Neural cell (in vitro differentiated cells): ENCODE measurements at regions not wholly inside any gene's neighbourhood (a gene's known extent, or its start where the extent isn't known, plus 50 kb on each side); places are given as distances from the start of the nearest gene placed in this dataset.

Experiments used
- H2AFZ ChIP-seq: fragments of 200-600, 300-800 bp; sonication (generic), shearing (Covaris generic); 2 replicates; pipeline ENCODE4 v1.6.0; 2014; ENCODE audit warnings: low read depth, mild to moderate bottlenecking, antibody characterized with exemption, low read length, moderate library complexity
- H3F3A ChIP-seq: fragments of 200-600 bp; shearing (Covaris generic); 2 replicates; pipeline ENCODE4 v1.6.1; 2016; ENCODE audit warnings: mild to moderate bottlenecking, moderate library complexity, mixed read lengths, antibody characterized with exemption, low read length; ENCODE audit not compliant: insufficient read depth, poor library complexity, severe bottlenecking
- H3K27ac ChIP-seq: fragments of 200-600, 300-800 bp; sonication (generic), shearing (Covaris generic); 2 replicates; pipeline ENCODE4 v1.5.1; 2014; ENCODE audit warnings: mild to moderate bottlenecking, low read length, moderate library complexity
- H3K27me3 ChIP-seq: fragments of 300-800, 200-600 bp; sonication (generic), shearing (Covaris generic); 2 replicates; pipeline ENCODE4 v1.6.0; 2014; ENCODE audit warnings: mild to moderate bottlenecking, low read depth, low read length, moderate library complexity; ENCODE audit not compliant: insufficient read depth
- H3K36me3 ChIP-seq: fragments of 300-800, 200-600 bp; sonication (generic), shearing (Covaris generic); 2 replicates; pipeline ENCODE4 v1.5.1; 2014; ENCODE audit warnings: mild to moderate bottlenecking, antibody characterized with exemption, low read length, moderate library complexity; ENCODE audit not compliant: insufficient read depth
- H3K4me2 ChIP-seq: fragments of 300-800, 200-600 bp; sonication (generic), shearing (Covaris generic); 2 replicates; pipeline ENCODE4 v1.6.0; 2014; ENCODE audit warnings: mild to moderate bottlenecking, low read length
- H3K4me3 ChIP-seq: fragments of 300-800, 200-600 bp; sonication (generic), shearing (Covaris generic); 2 replicates; pipeline ENCODE4 v1.5.1; 2014; ENCODE audit warnings: mild to moderate bottlenecking, low read length, moderate library complexity
- H3K79me2 ChIP-seq: fragments of 200-600 bp; shearing (Covaris generic); replicated peaks from 2 replicates; pipeline ENCODE4 v1.6.0; 2014; ENCODE audit warnings: mild to moderate bottlenecking, low read length, moderate library complexity; ENCODE audit not compliant: insufficient read depth
- H3K9ac ChIP-seq: fragments of 300-800, 200-600 bp; sonication (generic), shearing (Covaris generic); 2 replicates; pipeline ENCODE4 v1.6.1; 2016; ENCODE audit warnings: mild to moderate bottlenecking, low read length, mixed read lengths
- H3K9me2 ChIP-seq: fragments of 200-600 bp; shearing (Covaris generic); 2 replicates; pipeline ENCODE4 v1.6.1; 2016; ENCODE audit warnings: mild to moderate bottlenecking, low read length, mixed read lengths; ENCODE audit not compliant: insufficient read depth
- H3K9me3 ChIP-seq: fragments of 200-600, 300-800 bp; sonication (generic), shearing (Covaris generic); 2 replicates; pipeline ENCODE4 v1.6.1; 2016; ENCODE audit warnings: mild to moderate bottlenecking, mixed run types, low read length, moderate library complexity, mixed read lengths
- H4K20me1 ChIP-seq: fragments of 200-600 bp; shearing (Covaris generic); 2 replicates; pipeline ENCODE4 v1.6.1; 2016; ENCODE audit warnings: mild to moderate bottlenecking, mixed run types; ENCODE audit not compliant: insufficient read depth
- CTCF ChIP-seq: fragments of 450-650 bp; IDR thresholded peaks from 2 replicates; pipeline ENCODE4 v1.5.1; 2014; ENCODE audit warnings: antibody characterized with exemption, mild to moderate bottlenecking, moderate library complexity; ENCODE audit not compliant: poor library complexity, severe bottlenecking
- EP300 ChIP-seq: fragments of 450-650 bp; conservative IDR thresholded peaks from 2 replicates; pipeline ENCODE4 v1.6.1; 2014; ENCODE audit warnings: antibody characterized with exemption, mild to moderate bottlenecking, moderate library complexity; ENCODE audit not compliant: poor library complexity, severe bottlenecking
- EZH2 ChIP-seq: fragments of 200-600, 300-800 bp; shearing (Covaris generic), sonication (generic); IDR thresholded peaks from 2 replicates; pipeline ENCODE4 v1.6.1; 2014; ENCODE audit warnings: antibody characterized with exemption, low read length, borderline replicate concordance, mild to moderate bottlenecking; ENCODE audit not compliant: insufficient read depth, poor library complexity, severe bottlenecking
- MXI1 ChIP-seq: fragments of 450-650 bp; conservative IDR thresholded peaks from 2 replicates; pipeline ENCODE4 v1.6.1; 2014; ENCODE audit warnings: antibody characterized with exemption, mild to moderate bottlenecking; ENCODE audit not compliant: poor library complexity, severe bottlenecking
- POLR2AphosphoS5 ChIP-seq: IDR thresholded peaks from 2 replicates; pipeline ENCODE4 v1.6.1; 2012
- RAD21 ChIP-seq: fragments of 450-650 bp; conservative IDR thresholded peaks from 2 replicates; pipeline ENCODE4 v1.6.1; 2014; ENCODE audit warnings: antibody characterized with exemption, mild to moderate bottlenecking, moderate library complexity
- SMC3 ChIP-seq: fragments of 450-650 bp; conservative IDR thresholded peaks from 2 replicates; pipeline ENCODE4 v1.6.1; 2014; ENCODE audit warnings: antibody characterized with exemption, mild to moderate bottlenecking, moderate library complexity; ENCODE audit not compliant: poor library complexity
- TAF1 ChIP-seq: IDR thresholded peaks from 2 replicates; pipeline ENCODE4 v1.6.1; 2012; ENCODE audit warnings: low read depth
- TF ChIP-seq, protein P1 (sequence below): IDR thresholded peaks from 2 replicates; pipeline ENCODE4 v1.6.1; 2012; ENCODE audit warnings: borderline replicate concordance

GRCh38 chr2:48221846-48222516 lies 92.5 kb upstream of the FOXN2 start:
- H4K20me1 ChIP-seq = no peaks in the 10 kb centered on the region
- H3K9me3 ChIP-seq = no peaks in the 10 kb centered on the region
- no peaks in the 10 kb centered on the region for H3K27me3 ChIP-seq
- H3K79me2 ChIP-seq = no peaks in the 10 kb centered on the region
- H2AFZ ChIP-seq = no peak overlapping the region
- H3K9ac ChIP-seq = no peak overlapping the region
- H3K36me3 ChIP-seq = no peaks in the 10 kb centered on the region
- no peaks in the 10 kb centered on the region for H3F3A ChIP-seq
- no peaks in the 10 kb centered on the region for H3K9me2 ChIP-seq
- no peak for TF ChIP-seq EP300
- TF ChIP-seq RAD21 = no peak
- TF ChIP-seq, protein P1, sequence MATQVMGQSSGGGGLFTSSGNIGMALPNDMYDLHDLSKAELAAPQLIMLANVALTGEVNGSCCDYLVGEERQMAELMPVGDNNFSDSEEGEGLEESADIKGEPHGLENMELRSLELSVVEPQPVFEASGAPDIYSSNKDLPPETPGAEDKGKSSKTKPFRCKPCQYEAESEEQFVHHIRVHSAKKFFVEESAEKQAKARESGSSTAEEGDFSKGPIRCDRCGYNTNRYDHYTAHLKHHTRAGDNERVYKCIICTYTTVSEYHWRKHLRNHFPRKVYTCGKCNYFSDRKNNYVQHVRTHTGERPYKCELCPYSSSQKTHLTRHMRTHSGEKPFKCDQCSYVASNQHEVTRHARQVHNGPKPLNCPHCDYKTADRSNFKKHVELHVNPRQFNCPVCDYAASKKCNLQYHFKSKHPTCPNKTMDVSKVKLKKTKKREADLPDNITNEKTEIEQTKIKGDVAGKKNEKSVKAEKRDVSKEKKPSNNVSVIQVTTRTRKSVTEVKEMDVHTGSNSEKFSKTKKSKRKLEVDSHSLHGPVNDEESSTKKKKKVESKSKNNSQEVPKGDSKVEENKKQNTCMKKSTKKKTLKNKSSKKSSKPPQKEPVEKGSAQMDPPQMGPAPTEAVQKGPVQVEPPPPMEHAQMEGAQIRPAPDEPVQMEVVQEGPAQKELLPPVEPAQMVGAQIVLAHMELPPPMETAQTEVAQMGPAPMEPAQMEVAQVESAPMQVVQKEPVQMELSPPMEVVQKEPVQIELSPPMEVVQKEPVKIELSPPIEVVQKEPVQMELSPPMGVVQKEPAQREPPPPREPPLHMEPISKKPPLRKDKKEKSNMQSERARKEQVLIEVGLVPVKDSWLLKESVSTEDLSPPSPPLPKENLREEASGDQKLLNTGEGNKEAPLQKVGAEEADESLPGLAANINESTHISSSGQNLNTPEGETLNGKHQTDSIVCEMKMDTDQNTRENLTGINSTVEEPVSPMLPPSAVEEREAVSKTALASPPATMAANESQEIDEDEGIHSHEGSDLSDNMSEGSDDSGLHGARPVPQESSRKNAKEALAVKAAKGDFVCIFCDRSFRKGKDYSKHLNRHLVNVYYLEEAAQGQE = no peak
- no peak for TF ChIP-seq MXI1
- no peak for TF ChIP-seq CTCF
- TF ChIP-seq EZH2 = no peak
- no peak for TF ChIP-seq SMC3
- TF ChIP-seq TAF1 = no peak
- TF ChIP-seq POLR2AphosphoS5 = no peak
- no peak overlapping the region for H3K27ac ChIP-seq
- no peak overlapping the region for H3K4me2 ChIP-seq
- no peak overlapping the region for H3K4me3 ChIP-seq

GRCh38 chr2:48227617-48228344 lies 86.7 kb upstream of the FOXN2 start:
- Histone ChIP-seq H3K4me2 (no peak overlapping the region), H2AFZ (no peak overlapping the region), H3K27ac (no peak overlapping the region), H3K4me3 (no peak overlapping the region), H3K9me2 (no peaks in the 10 kb centered on the region), H3K27me3 (no peaks in the 10 kb centered on the region), H4K20me1 (no peaks in the 10 kb centered on the region), H3K36me3 (no peaks in the 10 kb centered on the region), H3K9ac (no peak overlapping the region), H3F3A (no peaks in the 10 kb centered on the region), H3K79me2 (no peaks in the 10 kb centered on the region), H3K9me3 (no peaks in the 10 kb centered on the region)
- no peak for TF ChIP-seq TAF1
- TF ChIP-seq EZH2 = no peak
- no peak for TF ChIP-seq CTCF
- TF ChIP-seq MXI1 = no peak
- no peak for TF ChIP-seq RAD21
- TF ChIP-seq, protein P1 = no peak
- TF ChIP-seq POLR2AphosphoS5 = no peak
- no peak for TF ChIP-seq EP300
- no peak for TF ChIP-seq SMC3
